Fibroblast of upper back skin (primary cell): ENCODE measurements at regions not wholly inside any gene's neighbourhood (a gene's known extent, or its start where the extent isn't known, plus 50 kb on each side); places are given as distances from the start of the nearest gene placed in this dataset.

ENCODE experiments used
- DNase-seq: peaks from one replicate; pipeline ENCODE4 v3.0.0-alpha.2; 2013

DNA sequence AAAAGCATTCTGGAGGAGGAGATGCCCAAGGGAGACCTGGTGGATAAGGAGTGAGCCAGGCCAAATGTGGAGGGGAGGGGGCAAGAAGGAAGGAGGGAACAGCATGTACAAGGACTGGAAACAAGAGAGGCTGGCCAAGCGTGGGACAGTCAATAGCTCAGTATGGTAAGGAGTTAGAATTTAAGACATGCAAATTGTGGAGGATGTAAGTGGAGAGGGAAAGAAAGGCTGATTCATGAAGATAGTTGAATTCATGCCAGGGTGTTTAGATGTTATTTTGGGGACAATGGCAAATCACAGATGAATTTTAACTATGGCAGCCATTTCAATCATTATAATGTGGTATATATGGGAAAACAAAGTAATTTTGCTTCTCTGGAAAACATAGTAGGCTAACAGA is 462.3 kb downstream of the MEIS1 start:
- peak; percentile 81 for DNase-seq

DNA sequence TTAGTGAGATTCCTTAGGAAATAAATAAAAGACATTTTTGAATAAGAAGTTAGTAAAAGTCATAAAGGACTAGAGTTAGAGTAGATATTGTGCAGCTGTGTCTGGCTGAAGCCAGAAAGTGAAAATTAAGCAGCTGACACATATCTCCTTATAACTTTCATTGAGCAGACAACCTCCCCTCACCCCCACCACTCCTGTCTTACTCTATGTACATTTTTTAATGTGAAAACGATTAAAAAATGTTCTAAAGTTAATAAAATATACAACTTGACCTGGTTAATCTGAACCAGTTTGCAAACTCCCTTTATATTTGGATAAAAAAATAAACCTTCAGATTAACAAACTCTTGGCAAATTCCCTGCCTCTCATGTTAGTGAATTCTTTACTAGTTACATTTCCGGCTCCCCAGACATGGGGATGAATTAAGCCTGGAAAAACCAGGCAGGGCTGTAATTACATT is 462.8 kb downstream of the MEIS1 start:
- DNase-seq = peak; percentile 65

DNA sequence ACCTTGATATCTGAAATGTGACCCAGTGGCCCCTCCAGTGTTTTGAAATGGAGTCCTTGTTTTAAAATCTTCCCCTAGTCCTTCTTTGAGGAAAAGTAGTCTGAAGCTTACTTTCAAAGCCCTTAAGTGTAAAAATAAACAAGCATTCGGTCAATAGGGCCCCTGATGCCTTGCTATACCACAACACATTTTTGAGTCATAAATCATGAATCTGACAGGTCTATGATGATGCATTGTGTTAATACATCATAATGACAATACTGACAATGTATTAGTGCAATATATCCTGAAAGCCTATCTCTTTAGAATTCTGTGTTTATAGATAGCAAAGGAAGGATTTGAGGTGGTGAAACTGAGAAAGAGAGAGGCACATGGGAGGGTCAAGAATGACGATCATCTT is 464.2 kb downstream of the MEIS1 start:
- no peak for DNase-seq

DNA sequence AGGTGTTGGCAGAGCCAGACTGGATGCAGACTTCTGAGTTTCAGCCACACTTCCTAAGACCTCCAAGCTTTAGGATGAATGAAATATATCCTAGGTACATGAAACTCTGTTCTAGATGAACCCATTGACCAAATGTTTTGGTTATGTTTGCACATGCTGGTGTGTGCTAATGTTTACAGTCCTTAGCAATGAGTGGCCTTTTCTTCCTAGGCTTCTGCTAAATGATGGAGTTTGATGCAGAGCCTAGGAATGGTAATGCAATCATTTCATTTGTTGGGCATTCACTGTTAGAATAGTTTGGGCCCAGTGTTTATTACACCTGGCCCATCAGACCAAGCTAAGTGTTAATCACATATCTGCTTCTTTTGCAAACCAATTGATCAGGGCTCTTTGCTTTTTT is 464.7 kb downstream of the MEIS1 start:
- no peak for DNase-seq

DNA sequence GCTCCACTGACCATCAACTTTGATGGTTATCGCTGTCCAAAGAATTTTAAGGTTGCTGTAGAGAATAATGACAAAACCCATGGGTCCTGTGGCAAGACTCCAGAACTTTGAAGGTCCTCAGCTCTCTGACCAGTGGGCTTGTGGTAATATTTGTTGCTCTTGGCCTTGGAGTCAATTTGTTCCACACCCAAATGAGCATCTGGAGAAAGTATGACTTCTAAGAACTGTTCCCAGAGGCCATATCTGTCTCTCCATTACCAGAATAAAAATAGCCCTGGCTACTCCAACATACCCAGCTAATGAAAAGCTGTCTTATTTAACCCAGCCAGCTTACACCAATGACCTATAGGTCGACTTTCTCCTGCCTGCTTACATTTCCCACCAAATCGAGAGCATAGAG is 466.4 kb downstream of the MEIS1 start:
- peak; percentile 65 for DNase-seq

DNA sequence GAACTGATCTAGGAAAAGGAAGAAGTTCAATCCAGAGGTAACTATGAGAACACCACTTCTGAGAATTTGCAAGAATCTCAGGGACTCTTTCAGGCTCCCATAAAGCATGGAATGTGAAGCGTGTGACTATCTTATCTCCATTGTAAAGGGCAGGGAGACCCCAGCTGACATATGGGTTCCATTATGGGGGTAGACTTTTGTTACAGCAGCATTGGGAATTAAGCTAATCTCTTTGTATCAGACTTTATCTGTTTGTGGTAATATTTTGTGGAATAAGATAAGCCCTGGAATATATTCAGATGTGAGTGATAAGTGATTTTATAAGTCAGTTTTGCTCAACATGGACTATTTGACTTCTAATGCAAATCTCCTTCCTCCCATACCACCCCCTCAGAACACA is 468.3 kb downstream of the MEIS1 start:
- no peak for DNase-seq

DNA sequence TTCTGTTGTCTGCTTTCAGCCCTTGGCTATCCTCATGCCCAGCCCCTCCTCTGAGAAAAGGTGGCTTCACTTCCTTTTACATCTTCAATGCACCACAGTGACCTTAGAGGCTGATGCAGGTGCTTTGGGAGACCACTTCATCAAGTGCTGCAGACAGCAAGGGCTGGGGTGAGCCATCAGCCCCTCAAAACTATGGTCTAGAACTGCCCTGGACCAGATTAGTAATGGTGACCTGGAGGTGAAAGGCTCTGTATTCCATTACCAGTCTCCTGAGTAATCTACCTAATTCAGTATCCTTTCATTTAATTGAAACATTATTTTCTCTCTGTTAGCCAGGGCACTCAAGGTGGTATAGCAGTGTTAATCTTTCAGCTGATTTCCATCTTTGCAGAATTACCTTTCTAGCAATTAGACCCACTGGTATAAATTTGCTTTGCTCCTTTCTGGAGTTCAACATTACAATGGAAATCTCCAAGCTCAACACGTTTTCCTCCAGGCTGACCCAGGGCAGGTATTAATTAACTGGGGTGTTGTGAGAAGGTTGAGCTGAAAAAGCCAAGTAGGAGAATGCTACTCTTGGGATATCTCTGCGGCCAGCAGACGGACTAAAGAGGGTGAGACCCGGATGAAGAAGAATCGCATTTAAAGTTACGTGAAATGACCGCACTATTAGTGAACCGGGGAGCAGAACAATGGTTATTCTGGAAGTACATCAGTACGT is 469.0 kb downstream of the MEIS1 start:
- DNase-seq = no peak

DNA sequence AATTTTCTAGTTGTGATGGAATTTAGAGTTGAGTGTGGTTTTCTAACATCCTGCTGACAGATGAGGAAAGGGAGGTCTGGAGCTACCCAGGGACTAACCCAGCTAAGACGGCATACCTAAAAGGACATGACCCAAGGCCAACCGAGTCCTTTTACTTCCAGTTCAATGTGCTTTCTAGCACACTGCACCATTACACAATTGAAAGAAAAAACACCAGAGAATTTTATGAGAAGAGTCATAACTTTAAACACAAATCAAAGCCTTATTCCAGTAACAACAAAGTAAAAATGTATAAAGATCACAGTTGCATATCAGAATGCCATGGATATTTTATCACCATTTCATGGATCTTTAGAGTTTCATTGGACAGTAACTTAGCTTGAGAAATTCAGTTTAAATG is 480.3 kb downstream of the MEIS1 start:
- peak; percentile 61 for DNase-seq

DNA sequence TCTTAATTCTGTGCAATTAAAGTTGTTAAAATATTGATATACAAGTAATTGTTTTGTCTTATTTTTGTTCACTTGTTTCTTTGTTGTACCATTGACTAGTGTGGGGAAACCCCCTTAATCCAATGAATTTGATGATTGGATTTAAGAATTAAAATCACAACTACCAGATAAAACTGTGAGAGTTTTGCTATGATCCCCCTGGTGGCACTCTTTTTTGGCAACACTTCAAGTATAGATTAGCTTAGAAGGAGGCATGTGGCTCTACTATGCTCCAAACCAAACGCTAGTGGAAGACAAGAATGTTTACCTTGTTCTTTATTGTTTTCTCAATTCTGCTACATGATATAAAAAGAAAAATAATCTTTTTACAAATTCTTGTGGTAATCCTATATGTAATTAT is 477.8 kb upstream of the ETAA1 start:
- no peak for DNase-seq

DNA sequence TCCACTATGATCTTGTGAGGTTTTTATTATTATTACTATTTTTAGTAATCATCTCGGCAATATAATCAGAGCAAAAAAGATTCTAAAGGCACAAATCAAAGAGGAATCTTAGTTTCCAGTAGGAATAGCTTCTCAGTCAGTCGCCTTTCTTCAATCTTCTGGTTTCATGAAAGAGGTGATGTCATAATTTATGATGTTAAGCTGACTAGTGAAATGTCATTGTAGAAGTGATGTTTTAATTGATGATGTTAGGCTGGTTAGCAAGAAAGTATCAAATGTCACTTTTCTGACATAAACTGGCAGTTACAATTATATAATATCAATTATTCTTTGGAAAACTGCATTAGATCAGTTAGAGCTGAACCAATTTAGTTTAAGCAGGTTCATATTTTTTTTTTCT is 476.7 kb upstream of the ETAA1 start:
- no peak for DNase-seq

DNA sequence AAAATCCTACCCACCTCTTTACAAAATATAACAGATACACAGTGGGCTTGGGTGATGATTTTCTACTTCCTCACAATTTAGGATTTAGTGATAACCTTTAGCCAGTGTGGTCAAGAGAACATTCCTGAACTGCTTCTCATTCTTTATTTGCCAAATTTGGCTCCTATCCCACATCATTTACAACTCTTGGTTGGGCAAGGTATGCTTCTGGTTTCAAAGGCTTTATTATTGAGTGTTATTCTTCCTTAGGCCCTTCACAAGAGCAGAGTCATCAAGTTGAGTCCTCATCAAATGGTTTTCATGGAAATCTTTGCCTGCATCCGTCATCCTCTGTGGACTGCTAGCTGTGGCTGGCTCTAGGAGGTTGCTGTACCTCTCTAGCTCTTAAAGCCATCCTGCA is 472.0 kb upstream of the ETAA1 start:
- DNase-seq = peak; percentile 81

DNA sequence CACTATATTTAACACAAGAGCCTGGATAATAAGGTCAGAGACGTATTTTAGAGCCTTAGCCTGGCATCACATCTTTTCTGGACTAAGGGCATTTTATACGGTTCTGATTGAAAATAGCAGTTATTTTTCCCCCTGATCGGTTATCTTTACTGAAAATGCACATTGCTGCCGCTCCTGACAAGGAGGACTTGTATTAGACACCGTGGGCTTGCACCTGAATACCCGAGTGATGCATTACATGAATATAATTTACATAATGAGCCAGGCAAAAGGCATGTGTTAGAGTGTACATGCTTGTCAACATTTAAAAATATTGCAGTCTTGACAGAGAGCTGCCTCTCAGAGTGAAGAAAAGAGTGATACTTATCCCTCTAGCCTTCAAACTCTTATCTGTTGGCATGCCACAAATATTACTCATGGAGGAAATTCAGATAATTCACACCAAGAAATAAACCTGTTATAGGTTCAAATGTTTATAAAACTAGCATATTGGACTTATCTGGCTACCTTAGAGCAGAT is 470.5 kb upstream of the ETAA1 start:
- DNase-seq = no peak

DNA sequence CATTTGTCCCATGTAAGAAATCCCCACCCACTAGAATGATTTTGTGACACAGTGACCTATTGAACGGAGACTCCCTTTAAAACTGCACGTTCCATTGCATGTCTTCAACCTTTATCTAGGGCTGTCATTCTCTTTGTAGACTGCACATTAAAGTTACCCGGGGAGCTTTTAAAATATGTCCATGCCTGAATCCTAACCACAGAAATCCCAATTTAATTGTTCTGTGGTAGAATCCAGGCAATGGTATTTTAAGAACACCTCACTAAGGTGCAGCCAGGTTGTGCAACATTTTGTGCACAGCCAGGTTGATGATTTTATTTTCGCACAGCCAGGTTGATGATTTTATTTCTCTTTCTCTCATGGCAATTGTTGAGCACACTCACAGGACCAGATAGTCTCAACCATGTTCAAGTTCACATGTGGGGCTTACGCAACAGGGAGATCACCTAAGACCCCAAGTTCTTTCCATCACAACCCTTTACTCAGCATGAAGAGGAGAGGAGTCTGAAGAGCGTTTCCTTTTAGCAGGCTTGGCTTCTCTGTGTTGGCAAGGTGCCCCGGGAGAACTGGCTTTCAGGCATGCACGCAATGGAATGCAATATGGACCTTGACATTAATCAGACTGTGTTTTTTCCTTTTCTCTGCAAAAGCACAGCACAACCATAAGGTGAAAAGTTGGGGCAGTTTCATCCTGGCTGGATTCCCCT is 467.3 kb upstream of the ETAA1 start:
- DNase-seq = peak; percentile 93

DNA sequence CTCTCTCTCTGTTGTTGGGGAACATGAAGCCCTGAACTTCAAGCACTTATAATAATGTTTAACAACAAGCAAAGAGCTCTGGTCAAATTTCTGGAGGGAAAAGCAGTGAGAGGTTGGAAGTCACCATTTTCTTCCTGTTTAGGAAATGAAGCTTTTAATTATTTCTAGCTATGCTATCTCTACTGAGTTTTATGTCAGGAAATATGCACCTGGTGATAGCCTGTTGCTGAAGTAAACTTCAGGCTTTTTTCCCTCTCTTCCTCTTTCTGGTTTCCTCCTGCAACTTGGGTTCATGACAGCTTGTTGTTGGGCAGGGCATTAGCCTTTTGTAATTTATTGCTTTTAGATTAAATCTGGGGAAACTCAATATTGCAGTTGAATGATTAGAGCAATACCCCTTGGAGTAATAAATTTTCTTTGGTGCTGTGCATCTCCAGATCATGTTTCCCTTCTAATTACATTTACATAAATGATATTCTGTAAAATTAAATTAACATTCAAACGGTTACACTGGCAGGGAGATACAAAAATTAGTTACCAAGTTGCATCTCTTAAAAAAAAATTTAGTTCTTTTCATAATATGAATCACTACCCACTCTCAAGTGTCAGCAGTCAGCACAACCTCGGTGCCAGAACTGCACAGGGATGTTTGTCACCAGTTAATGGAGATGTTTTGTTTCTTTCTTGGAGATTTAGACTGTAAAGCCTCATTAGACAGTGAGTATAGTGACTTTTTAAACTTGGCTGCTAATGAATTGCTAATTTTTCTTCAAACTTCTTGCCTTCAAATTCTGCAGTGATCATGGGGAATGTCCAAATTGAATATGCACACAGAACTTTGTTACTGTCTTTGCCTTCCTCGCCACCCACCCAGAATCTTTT is 466.6 kb upstream of the ETAA1 start:
- no peak for DNase-seq

DNA sequence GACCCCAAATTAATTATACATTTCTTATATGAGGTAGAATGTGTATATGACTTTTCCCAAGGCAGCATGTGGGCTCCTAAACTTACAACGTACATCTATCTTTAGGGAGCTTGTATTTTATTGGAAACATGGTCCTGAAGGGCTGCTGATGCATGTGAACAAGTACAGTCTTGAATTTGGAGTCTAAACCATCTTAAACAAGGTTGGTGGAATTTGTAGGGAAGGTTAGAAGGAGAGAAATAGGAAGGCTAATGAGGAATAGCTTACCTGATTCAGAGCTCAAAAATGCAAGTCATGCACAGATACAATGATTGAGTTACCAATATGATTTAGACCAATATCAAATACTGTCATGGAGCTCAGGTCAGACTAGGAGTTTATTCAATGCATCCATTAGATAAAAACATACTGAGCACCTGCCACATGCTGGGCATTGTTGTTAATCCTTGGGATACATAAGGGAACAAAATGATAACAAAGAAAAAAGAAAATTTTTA is 458.6 kb upstream of the ETAA1 start:
- no peak for DNase-seq

DNA sequence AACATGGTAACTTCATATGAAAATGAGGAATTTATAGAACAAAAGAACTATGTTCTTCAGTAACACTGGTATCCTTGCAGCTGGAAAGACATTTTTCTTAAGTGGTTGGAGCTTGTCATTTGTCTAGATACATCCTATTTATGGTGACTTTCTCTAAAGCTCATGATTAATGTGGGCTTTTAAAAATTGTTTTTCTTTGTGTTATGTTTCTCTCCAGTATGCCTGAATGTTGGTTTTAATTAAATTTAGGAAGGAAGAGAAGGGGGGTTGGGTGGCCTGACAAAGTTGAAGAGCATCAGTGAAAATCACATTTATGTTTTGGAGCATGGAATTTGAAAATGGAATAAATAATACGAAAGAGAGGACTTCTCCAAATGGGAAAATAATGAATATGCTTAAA is 457.1 kb upstream of the ETAA1 start:
- DNase-seq = no peak

DNA sequence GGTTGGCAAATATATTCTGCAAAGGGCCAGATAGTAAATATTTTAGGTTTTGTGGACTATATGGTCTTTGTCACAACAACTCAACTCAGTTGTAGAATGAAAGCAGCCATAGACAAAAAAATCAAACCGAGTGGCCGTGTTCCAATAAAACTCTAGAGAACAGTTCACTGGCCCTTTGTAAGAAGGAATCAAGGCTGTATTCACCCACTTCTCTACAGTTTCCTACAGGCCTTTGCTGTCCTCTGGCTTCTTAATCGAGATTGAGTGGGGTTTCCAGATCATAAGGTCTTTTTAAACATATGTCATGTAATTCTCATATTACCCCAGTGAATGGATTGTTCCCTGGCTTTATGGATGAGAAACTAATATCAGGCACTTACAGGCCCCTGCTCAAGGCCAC is 448.9 kb upstream of the ETAA1 start:
- no peak for DNase-seq

DNA sequence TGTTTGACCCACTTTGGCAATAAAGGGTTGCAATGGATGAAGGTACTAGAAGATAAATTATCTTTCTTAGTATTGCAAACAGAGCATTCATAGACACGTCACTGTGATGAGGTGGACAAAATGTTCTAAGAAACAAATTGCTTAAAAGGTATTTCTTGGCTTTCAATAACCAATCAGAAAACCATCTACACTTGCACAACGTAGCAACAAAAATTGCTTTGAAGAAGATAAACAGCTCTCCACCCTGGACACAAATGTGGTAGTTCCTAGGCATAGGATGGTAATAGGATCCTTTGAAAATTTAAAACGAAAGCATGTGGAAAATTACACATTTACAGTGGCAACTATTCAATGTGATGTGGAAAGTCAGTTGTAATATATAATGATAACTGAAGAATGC is 439.9 kb upstream of the ETAA1 start:
- DNase-seq = no peak

DNA sequence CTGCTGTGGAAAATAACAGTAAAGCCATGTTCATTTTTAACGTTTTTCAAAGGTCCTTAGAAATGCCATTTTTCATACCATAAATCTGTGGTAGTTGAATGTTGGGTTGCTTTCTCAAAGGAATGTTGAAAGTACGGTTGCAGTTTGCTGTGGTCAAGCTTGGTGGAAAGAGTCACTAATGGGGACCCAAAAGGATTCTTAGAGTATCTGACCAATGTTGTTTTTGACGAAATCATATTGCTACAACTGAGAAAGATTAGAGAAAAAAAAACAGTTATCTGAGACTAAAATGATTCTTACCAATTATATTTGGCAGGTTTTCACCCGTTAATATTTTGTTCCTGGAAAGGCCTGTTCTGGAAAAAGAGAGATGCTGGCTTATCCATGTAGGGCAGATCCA is 439.5 kb upstream of the ETAA1 start:
- peak; percentile 8 for DNase-seq

DNA sequence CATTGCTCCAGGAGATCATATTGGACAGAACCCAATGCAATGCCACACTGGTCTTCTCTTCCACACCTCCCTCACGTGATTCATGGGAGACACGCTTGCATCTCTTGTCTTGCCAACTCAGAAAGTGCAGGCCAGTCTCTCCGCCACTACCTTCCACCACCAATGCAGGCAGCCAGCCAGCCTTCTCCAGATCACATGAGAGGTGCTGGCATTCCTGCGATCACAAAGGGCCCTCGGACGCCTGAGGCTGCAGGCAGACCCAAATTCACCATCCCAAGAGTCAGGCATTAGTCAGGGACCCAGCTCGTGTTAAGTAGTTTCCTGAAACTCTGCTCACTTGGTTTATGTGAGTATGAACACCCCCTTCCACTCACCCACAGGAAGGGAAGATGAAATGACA is 437.0 kb upstream of the ETAA1 start:
- DNase-seq = no peak

DNA sequence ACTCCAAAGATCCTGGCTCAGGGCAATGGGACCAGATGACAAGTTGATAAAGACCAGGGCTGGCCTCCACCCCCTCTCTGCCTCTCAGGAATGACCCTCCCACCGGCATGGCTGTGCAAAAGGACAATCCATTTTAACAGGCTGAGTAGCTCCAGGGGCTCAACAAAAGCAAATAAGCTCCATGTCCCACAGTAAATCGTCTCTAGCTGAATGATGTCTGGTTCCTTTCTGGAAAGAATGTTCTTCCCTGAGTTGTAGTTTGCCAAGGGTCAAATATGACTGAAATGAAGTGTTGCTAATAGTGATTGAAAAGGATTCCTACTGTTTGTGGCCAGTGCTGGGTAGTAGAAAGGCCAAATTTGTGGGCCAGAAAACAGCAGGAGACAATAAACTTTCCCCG is 434.4 kb upstream of the ETAA1 start:
- DNase-seq = peak; percentile 14

DNA sequence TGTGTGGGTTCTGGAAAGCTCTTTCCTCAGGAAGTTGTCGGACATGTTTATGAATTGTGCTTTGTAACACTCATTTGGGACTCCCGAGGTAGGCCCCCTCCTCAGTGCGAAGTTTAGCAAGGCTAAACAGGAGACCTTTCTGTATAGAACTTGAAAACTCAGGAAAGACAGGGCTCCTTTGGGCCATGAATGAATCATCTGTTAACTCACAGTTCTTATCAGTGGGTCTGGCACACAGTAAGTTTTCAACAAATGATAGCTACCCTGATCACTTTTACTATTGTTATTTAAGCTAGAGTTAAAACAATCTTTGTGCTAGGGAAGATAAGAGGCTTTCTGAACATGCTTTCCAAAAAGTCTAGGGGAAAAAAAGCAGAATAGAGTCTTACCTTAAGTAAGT is 430.5 kb upstream of the ETAA1 start:
- DNase-seq = no peak

DNA sequence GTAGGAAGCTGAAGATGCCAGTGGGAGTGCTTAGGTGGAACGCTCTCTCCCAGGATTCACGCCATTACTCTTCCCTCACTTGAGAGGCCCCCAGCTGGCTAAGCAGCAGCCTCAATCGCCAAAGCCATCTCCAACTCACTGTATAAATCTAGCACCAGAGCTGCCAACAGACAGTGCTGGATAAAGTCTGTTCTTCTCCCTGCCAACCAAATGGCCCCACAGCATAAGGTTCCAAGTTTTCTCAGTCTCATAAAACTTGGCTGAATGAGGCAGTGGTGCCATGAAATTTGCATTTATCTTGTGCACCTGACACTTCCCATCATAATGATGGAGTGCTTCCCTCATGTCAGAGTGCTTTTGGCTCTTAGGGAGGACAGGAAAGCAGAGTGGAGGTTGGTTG is 428.2 kb upstream of the ETAA1 start:
- DNase-seq = no peak
